GM18858 (cell line): ENCODE measurements at regions not wholly inside any gene's neighbourhood (a gene's known extent, or its start where the extent isn't known, plus 50 kb on each side); places are given as distances from the start of the nearest gene placed in this dataset.

ENCODE experiments used
- ATAC-seq: cut with Tn5 transposase; IDR thresholded peaks from one replicate; pipeline ENCODE4 v1.9.1; 2021; ENCODE audit not compliant: unreplicated experiment

DNA sequence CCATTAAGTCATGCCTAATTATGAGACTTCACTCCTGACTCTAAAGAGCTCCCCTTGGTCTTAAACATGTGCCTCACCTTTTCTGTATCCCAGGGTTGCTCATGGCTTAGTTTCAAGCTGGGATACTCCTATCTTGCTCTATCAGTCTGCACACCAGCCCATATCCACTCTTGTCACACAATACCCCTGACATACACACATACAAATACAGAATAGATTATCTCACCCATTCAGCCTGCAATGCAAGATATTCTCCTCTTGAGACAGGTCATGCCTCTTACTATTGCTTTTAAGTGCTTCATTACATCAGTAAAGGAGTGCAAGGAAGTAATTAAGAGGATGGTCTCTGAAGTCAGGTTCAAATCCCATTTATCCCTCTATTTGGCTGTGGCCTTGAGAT is 587.3 kb downstream of the IGSF11 start:
- ATAC-seq, result no peak

DNA sequence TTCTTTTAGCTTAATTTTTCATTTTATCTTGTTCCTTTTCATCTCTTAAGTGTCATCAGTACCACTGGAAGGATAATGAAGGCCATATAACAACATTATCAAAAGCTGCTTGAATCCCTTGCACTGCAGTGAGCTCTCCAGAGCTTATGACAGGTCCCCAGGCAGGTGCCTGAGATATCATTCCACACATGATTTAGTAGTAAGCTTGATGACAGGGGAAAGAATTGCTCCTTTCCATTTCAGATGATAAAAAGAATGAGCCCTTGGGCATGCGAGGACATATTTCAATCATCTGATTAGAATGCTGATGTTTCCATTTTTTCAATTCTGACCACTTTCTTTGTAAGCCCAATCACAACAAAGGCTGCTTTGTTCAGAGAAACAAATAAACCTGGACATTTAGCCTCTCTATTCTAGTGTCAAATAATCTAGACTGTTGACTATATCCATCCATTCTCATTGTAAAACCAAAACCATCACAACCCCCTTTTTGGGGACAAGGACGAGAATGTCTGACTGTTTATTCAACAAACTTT is 567.8 kb downstream of the IGSF11 start:
- ATAC-seq, result no peak

DNA sequence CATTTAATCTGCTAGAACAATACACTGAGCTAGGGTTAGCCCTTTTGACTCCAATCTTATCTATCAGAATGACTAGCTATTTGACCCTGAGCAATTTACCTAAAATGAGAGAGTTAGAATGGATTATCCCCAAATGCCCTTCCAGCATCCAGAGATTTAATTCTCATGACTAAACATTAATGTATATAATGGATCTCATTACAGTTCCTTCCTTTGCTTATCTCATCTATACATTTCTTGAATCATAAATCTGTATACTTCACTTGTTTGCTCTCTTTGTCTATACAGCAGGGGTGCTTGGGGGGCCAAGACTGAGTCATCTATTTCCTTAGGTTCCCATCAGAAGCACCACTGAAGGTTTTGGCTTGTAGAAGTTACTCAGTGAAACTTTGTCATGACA is 565.8 kb downstream of the IGSF11 start:
- ATAC-seq, result no peak

DNA sequence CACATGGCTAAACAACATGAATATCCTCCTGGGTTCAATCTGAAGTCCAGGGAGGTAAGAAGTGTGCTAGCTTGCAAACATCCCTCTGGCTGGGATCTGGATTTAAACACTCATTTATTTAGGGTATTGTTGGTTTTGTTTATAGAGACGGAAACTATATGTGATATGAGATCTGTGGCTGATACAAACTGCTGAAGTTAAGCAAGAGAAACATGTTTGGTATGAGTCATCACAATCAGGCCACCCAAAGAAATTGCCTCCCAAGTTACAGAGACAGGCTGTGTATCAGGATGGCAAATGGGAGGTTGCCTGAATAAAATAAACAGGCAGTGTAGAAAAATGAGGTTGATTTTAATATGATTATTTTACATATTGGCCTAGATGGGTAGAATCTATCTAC is 562.1 kb downstream of the IGSF11 start:
- no peak for ATAC-seq

DNA sequence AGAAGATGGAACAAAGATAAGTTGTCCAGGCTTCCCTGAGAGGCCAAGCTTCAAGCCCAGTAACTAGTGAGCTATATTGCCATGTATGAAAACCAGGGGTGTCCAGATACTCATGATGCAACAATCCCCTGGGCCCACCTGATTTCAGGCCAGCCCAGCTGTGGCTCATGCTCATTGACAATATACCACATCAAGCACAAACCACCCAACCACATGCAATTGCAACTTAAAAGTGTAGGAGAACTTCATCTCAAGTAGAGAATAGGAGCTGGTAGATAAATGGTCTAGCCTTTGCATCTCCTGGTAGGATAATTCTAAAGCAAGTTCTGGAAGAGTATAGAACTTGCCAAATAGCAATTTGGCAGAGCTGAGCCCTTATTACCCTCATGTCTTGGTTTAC is 561.3 kb downstream of the IGSF11 start:
- no peak for ATAC-seq

DNA sequence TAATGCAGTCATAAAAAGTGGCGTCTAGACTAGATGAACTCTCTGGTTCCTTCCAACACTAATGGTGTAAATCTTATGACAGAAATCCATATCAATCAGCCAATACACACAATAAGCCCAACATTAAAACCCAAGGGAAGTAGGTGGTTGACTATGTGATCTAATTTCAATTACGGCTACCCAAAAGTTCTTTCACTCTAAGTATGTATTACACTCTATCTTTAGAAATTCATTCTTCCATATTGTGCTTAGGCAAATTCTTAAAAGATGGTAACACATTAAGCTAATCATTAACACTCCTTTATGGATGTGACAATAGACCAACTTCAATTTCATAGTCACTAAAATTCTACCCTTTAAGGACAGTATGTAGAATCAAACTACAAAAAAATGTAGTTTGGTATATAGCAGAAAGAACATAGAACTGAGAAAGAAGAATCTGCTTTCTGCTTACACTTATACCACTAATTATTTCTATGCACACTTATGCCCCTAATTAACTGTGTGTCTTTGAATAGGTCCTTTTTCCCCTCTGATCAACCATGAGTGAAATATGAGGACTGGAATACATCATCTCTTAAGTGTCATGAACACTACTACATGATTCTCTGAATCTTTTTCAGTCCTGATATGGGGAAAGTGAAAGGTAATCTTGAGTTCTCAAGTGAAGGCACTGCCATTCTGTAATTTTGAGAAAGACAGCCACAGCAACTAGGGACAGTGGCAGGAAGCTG is 557.6 kb downstream of the IGSF11 start:
- no peak for ATAC-seq

DNA sequence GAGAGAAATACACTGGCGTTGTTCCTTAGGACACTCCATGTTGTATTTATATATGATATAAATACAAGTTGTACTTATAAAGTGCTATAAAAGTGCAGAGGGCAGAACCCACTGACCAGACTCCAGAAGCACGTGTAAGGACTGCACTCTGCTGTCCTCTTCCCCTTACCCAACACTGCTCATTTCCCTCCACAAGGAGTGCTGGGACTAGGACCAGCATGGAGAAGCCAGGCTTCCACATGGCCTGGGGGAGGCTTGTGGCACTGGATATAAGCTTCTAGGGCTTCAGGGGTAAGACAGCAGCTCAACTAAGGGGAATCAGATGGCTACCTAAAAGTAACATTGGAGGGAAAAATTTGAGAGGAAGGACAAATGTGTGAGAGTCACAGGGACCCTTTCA is 556.9 kb downstream of the IGSF11 start:
- ATAC-seq, result no peak

DNA sequence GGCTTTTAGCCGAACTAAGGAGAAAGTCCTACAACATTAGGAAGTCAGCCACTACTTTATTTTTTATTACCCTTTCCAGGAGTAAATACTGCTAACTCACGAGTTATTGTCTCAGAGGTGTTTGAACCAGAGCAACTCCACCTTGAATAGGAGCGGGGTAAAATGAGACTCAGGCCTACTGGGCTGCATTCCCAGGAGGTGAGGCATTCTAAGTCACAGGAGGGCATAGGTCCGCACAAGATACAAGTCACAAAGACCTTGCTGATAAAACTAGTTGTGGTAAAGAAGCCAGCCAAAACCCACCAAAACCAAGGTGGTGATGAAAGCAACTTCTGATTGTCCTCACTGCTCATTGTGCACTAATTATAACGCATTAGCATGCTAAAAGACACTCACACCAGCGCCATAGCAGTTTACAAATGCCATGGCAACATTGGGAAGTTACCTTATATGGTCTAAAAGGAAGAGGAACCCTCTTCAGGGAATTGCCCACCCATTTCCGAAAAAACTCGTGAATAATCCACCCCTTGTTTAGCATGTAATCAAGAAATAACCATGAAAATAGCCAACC is 555.9 kb downstream of the IGSF11 start:
- ATAC-seq, result no peak

DNA sequence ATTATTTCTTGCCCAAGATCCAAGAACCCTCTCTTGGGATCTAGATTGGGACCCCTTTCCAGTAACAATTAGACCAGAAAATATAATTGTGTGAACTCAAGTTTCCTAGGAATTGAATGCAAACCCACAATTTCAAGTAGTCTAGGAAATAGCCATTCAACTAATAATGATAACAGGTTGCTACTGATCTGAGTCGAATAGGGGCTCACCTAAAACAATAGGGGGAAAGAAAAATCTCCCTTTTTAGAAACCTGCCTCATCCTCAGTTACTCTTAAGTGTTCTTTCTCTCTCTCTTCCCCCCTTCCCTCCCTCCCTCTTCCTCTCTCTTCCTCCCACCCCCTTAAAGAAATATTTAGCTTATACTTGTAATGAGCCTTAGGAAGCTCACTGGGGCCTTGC is 555.3 kb downstream of the IGSF11 start:
- ATAC-seq, result no peak

DNA sequence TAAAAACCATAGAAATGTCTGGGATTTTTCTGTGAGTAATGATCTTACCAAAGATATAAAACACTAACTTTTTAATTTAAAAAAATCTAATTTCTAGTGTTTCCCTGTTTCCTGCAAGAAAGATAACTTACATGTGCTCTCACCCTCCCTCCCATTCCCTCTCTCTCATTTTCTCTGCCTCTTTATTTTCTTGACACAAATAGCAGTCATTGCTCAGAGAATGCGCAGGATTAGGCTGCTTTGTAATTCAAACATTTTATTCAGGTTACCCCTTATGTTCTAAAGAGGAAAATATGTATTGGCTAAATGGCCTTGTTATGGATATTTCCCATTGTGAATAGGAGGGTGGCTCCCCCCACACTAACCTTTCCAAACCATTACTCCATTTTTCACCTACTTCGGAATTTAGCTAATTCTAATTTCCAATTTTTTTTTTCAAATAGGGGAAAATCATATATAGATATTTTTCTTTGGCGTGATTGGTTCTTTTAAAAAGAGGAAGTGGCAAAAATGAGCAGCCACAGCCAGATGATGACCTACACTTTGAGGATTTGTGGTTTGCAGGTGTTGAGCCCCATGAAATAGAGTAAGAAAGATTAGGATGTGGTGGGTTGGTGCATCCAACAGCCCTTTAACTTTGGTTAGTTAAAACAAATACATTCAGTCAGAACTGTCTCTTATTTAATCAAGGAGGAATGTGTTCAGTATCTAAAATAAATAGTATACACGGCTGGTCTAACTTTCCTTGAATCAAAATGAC is 554.4 kb downstream of the IGSF11 start:
- ATAC-seq, result peak; percentile 56

DNA sequence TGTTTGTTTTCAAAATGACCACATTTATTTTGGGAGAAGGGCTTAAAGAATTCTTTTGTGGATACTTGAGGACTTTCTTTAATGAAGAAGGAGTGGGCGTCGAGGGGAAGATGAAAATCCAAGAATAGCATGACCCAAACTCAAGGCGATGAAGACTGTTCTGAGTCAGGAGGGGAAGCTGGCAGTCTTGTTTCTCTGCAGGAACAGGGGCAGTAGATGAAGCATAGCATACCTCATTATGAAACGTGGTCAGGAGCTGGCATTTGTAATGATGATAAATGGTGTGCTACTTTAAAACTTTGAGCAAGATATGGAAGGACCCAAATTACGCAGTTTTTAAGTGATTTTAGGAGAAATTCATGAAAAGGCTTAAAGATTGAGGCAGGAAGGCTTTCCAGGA is 549.0 kb downstream of the IGSF11 start:
- no peak for ATAC-seq

DNA sequence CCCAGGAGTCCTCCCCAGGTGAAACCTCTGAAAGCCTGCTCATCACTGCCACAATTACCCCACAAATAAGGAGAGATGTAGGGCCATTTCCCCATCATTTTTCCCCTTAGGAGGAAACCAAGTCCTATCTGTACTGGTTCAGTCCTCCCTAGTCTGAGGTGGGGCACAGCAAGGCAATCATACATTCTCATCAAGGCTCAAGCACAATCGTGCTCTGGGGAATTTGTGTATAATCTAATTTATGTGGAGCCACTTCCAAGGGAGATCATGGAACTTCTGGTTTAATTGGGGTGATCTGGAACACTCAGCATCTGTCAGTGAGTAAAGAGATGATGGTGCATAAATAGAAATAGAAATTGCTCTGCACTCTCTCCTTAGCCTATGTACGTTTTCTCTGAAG is 546.9 kb downstream of the IGSF11 start:
- no peak for ATAC-seq

DNA sequence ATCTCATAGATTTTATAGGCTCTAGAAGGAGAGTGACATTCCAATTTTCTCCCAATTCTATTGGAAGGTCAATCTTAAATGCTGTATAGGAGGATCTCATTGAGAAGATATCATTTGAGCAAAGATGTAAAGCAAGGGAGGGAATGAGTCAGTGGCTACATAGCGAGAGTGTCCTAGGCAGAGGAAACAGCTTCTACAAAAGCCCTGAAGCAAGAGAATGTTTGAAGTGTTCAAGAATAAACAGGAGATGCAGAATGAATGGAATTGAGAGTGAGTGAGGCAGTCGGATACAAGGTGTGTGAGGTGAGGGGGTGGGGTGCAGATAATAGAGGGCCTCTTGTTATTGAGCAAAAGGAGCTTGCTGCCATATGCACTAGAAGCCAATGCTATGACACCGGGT is 545.9 kb downstream of the IGSF11 start:
- no peak for ATAC-seq

DNA sequence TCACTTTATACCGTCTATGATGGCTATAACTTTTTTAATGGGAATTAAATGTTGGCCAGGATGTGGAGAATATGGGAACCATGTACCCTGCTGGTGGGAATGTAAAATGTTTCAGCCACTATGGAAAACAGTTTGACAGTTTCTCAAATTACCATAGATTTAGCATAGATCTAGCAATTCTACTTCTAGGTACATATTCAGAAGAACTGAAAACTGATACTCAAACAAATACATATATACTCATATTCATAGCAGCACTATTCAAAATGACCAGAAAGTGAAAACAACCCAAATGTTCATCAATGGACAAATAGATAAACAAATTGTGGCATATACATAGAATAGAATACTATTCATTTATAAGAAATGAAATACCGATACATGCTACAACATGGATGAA is 539.4 kb downstream of the IGSF11 start:
- no peak for ATAC-seq

DNA sequence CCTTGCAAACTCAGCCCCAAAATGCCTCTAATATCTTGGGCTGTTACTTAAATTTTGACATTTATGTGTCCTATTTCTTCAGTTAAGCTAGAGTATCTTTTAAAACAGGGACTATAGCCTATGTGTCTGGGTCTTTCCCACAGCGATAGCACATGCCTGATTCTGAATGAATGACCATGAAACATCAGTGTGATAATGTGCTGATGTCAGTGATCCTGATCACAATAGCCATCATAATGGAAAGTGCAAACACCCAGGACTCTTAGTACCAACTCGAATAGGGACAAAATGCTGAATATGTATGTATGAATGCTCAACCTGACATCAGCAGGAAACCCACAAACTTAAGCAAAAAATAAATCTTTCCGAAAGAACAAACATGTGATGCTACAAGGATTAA is 537.4 kb downstream of the IGSF11 start:
- ATAC-seq, result no peak

DNA sequence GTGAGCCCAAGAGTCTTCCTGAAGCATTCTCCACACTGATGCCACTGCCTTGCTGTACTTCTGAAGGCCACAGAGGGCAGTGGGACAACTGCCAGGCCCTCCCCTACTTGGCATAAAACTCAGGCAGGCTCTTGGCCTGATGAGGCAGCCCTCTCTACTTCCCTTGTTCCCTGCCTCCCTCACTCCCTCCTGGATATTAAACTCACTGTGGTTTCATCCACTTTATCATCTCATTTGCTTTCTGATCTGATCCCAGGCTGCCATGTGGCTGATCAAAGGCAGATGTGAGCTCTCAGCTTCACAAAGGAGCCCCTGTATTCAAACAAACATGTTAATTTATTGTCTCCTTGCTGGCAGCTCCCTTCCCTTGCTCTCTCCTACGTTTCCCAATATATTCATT is 533.5 kb downstream of the IGSF11 start:
- ATAC-seq, result no peak

DNA sequence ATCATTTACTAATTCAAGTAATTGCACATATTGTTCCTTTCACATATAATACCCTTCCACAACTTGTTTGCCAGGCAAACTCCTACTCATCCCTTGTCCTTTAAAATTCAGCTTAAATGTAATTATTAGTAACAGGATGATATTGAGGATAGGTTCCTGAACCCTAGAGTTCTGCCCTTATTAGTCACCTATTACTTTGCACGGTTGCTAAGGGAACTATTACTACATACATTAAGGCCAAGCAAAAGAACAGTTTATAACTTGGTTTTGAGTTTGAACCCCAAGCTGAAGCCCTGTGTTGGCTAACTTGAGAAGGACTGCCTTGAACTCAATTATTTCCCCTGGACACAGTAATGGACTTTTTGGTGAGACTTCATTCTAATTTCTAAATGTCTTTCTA is 529.7 kb downstream of the IGSF11 start:
- ATAC-seq, result no peak

DNA sequence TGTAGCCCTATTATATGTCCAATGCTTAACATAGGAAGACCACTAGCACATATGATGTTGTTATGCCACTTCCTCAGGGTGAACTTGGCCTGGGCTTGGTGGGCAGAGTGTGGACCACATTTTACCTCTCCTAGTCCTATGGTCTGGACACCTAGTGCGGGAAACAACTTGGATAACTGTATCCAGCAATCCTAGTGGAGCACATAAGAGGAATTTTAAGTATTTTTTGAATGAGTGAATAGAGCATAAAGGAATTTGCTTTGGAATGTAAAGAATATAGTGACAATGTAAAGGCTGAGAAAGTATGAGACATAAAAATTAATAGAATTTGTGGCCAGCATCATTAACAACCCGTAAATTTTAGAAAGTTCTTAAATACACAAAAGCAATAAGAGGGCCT is 528.9 kb downstream of the IGSF11 start:
- no peak for ATAC-seq

DNA sequence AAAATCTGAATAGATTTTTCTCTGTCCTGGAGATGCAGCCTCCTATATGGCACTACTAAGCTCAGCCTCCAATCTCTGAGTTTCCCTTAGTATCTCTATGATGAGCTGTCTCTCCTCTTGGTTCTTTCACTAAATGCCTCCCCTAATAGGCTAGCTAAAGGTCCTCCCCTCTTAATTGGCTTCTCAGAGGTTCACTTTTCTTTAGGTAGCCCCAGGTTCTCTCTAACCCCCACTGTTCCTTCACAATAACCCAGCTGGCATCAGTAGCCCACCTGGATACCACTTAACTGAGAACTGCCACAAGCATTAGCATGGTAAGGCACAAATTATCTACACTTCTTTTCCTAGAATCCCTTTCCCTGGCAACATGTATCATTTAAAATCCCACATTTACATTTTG is 523.2 kb downstream of the IGSF11 start:
- no peak for ATAC-seq

DNA sequence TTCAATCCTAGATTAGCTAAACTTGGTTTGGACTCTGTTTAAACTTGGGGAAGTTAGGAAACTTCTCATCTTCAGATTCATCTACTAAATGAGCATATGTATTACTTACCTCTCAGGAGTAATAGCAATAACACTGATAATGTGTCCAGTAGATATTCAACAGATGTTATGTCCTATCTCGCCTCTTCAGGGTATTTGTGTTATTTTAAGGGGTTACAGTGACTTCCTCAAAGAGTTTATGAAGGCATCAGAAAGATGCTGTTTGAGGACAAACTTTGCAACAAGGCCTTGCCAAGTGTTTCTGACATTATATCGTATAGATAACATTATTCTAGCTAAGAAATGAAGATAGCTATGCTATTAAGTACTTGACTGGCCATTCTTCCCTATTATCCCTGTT is 522.3 kb downstream of the IGSF11 start:
- no peak for ATAC-seq

DNA sequence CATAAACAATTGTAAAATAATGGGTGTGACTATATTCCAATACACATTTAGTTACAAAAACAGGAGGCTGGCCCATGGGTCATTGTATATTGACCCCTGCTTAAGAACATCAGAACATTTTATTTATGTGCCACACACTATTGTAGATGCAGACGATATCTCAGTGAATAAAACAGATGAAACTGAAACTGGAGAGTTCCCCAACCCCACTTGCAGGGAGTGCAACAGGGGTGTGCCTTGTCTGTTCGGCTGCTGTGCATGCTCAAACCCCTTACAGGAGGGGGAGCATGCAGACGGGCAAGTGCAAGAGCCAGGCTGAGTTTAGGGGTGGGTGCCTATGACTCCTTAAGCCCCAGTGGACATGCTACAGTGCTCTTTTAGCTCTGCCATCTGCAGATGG is 509.6 kb downstream of the IGSF11 start:
- no peak for ATAC-seq
